HG02970 (cell line): ENCODE measurements at regions not wholly inside any gene's neighbourhood (a gene's known extent, or its start where the extent isn't known, plus 50 kb on each side); places are given as distances from the start of the nearest gene placed in this dataset.
"Not testable (repeated sequence)": the region's sequence is repeated elsewhere in the genome, so short reads cannot be mapped to it uniquely, and the experiment has no call there.

ENCODE experiments used
- ATAC-seq: cut with Tn5 transposase; IDR thresholded peaks from one replicate; pipeline ENCODE4 v1.9.1; 2021; ENCODE audit warnings: mild to moderate bottlenecking, moderate library complexity, moderate number of reproducible peaks; ENCODE audit not compliant: unreplicated experiment, low FRiP score

DNA sequence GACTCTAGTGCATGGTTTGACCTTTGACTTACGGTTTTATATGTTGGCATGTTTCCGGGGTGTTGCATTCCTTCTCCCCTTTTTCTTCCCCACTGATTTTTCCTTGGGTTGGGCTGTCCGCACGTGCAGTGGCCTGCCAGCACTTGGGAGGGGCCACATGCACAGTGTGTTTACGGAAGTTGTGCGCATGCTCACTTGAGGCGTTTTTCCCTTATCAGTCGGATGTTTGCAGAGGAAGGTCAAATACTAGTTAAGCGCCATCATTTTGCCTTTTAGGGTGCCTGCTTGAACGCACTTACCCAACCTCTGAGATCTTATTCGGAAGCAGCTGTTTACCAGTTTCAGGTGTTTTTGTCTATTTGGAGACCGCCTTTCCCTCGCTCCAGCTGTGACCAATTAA lies 653.9 kb upstream of the AADAT start:
- no peak for ATAC-seq

DNA sequence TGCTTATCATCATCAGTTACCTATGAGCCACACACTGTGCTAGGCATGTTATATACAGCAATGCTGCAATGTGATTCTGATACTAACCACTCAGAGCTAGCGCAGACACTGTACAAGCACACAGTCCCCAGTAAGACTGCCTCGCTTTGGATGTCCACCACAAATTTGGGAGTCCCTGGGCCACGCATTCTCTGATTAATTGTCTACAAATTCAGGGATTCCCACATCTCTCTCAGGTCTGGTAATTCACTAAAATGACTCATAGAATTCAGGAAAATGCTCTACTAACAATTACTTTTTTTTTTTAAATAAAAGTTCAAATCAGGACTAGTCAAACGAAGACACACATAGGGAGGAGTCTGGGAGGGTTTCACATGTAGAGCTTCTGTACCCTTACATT lies 652.1 kb upstream of the AADAT start:
- no peak for ATAC-seq

DNA sequence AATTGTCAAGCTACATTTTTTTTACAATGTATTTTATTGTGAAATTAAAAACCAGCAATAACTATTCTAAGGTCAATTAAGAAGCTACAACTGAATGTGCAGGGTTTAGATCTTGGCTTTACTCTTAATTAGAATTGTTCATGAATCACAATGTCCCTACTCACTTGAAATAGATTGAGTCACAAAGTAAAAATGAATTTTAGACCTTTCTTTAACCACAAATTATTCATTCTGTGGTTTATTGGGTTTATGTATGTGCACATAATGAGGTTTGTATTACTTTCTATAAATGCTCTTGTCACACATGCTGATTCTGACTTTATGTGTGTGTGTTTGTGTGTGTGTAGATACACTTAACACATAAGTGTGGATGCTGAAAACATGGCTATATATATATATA lies 647.0 kb upstream of the AADAT start:
- no peak for ATAC-seq

DNA sequence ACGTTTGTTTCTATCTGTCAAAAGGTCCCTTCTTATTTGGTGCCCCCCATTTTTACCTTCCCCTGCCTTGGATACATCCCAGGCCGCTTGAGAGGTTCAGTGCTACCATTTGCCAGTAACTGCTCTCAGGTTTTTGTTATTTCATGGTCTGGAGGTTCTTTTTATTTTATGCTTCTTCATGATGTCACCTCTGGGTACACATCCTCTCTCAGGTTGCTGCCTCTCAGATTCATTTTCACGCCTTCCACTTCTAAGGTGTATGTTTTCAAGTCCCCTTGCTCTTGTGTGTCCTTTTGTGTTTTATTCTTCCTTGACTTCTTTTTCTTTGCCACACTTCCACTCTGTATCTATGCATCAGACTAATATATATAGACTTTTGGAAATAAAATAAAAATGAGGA lies 640.1 kb upstream of the AADAT start:
- ATAC-seq: no peak

DNA sequence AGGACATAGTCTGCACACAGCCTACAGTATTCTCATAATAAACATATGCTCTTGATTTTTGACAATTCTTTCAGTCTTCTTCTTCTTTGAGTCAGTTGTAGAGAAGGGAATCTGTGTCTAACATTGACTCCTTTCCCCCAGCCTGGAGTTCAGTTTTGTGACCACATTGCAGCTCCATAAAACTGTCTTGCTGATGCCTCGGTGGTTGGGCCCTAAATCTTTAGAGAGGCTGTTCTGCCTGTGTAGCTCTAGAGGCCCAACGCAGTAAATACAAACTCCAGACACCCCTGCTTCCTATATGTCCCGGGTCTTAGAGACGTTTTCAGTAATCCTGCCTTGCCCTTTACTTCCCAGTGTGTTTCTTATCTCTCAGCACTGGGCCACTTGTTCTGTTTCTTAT lies 639.5 kb upstream of the AADAT start:
- ATAC-seq: no peak

DNA sequence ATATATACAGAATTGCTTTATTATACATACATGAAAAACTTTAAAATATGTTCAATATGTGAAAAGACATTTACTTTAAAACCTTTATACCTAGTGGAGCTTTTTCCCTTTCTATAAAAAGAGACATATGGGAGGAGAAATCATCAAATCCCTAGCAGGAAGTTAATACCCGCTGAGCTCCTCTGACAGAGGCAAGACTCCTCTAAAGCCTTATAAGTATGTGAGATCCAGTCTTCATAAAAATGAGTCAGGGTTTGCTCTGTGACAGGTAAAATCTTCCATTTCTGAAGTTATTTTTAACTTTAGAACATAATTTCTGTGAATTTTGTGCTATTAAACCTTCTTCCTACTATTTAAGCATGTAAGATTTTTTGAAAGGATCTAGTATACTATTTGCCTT lies 634.4 kb upstream of the AADAT start:
- no peak for ATAC-seq

DNA sequence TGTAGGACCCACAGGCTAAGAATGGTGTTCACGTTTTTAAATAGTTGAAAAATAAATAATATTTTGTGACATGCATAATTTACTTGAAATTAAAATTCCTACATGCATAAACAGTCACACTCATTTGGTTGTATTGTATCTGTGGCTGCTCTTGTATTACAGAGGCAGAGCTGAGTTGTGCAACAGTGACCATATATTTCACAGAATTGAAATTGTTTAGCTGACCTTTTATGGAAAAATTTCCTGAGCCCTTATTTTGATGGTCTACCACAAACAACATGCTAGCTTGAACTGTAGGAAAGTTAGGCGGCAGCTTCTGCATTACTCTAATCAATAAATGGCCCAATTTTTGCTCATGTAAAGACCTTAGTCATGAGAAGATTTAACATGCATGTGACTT lies 633.4 kb upstream of the AADAT start:
- no peak for ATAC-seq

DNA sequence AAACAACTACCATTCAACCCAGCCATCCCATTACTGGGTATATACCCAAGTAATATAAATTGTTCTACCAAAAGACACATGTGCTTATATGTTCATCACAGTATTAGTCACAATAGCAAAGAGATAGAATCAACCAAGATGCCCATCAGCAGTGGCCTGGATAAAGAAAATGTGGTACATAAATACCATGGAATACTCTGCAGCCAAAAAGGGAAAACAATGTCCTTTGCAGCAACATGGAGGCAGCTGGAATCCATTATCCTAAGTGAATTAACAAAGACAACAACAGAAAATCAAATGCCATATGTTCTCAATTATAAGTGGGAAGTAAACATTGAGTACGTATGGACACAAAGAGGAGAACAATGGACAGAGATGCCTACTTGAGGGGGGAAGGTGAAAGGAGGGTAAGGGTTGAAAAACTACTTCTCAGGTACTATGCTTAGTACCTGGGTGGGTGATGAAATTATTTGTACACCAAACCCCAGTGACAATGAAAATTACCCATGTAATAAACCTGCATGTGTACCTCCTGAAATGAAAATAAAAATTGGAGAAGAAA lies 632.1 kb upstream of the AADAT start:
- ATAC-seq: no peak

DNA sequence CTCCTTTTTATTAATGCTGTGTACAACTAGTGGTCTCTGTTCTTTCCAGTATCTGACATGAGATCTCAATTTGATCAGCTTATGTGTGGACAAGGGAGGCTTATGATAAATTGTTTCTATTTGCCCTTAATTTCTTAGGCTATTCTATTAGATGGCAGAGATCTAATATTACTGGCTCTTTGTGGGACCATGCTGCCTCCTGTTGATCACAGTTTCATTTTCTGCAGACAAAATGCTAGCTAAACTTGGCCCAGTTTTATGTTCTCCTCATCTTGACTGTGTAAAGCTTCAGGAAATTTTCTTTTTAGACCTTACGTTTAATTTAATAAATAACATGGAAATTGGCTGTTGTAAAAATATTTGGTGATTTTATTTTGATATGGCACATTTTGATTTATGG lies 627.1 kb upstream of the AADAT start:
- ATAC-seq: no peak

DNA sequence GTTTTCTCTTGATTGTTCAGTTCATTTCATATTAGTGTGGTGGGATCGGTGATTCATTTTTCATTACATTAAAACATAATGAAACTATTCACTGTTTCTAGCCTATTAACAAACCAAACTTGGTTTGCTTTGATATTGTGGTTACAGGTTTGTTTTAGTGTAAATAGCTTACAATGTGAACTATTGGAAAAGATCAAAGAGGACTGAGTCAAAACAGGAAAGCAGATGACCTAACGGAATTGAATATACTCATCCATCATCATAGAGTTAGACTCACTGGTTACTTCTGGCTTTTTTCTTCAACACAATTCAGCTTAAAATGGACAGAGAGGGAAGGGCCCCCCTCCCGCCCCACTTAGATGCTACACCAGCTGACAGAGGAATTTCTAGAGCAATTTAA lies 616.2 kb upstream of the AADAT start:
- no peak for ATAC-seq

DNA sequence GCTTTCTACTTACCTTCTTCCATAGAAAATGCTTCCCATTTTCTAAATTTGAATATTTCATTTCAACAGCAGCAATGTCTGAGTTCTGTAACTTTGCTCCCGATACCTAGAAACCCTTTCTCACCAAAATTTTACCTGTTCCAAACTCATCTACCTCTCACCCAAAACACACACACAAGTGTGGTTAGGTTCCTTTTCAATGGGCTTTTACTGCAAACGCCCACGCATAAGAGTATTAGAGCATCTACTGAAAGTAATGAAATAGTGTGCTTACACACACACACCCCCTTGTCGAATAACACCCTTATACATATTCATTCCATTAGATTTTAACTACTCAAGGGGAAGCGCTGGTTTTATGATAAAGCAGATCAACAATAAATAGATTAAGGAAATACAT lies 610.3 kb upstream of the AADAT start:
- ATAC-seq: no peak

DNA sequence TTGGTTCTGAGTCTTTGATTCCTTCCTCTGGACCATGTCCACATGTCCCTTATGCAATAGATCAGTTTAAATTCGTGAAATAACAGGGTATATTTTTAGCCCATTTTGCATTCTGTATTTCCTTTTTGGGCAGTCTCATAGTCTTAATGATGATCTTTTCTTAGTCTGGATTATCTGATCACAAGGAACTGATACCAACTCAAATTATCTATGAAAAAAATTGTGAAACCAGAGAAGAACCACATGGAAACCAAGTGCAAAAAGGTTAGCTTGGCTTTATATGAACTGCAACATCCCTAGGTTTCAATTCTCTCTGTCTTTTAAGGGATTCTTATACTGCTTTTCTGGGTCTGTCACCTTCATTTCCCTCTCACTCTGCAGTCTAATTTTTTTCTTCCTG lies 608.6 kb upstream of the AADAT start:
- ATAC-seq: peak; percentile 45

DNA sequence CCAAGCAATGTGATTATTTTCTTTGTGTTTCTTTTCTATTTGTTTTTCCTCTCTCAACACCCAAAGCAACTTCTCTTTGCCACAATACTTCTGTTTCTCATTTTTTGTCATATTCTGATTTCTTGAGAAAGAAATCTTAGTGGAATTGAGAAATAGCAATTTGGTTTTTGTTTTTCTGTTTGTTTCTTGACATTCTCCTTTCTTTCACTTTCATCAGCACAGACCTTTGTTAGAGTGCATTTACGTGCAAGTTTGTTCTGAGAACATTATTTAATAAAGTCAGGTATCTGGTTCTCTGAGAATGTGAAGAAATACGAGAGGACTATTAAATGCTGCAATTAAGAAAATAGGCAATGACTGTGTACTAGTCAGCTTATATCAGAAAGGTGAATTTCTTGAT lies 608.1 kb upstream of the AADAT start:
- ATAC-seq: peak; percentile 36

DNA sequence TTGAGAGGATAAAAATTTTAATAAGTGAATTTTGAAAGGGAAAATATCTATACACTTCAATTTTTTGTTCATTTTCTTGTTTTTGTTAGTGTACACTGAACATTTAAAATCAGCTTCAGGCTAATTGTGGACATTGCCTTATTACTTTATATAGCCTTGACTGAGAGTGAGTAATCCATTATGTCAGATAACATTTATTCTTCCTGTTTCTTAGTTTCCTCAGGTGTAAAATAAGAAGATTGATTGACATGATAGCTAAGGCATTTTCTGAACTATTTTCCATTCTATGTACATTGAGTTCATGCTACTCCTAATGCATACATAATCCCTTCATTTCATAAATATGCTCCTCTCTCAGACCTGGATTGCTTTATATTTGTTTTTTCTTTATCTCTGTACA lies 607.3 kb upstream of the AADAT start:
- ATAC-seq: no peak

DNA sequence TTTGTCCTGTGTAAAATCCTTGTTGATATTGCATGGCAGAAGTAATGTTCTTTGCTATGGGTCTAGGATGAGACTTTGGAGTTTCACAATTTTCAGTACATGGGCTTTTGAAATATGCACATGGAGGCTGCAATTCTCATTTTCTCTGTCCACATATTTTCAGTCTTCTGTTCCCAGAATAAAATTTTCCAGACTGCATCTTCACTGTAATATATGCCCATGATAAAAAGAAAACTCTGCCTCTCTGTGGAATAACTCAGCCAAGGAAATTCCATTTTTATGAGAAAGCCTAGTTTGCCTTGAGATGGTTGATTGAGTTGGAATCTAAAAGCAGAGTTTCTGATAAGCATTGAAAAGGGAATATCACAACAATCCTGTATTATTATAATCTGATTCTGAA lies 601.4 kb upstream of the AADAT start:
- ATAC-seq: no peak

DNA sequence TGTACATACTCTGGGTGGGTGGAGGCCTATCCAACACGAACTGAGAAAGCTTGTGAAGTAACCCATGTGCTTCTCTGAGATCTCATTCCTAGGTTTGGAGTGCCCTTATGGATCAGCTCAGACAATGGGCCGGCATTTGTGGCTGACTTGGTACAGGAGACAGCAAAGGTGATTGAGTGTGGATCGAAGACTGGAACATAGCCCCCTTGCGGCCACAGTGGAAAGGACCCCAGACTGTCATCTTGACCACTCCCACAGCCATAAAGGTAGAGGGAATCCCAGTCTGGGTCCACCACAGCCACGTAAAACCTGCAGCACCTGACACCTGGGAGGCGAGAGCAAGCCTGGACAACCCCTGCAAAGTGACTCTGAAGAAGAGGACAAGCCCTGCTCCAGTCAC lies 598.0 kb upstream of the AADAT start:
- ATAC-seq: no peak

DNA sequence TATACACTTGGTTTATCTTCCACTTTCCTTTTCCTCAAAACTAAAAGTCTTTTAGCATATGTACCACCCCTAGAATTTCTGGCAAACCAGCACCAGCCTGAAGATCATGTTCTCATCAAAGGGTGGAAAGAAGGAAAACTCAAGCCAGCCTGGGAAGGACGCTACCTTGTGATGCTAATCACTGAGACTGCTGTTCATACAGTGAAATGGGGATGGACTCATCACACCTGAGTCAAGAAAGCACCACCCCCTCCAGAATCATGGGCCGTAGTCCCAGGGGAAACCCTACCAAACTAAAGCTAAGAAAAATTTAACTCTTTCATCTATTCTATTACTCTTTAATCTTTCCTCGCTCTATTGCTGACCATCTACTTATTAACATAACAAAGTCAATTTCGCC lies 595.9 kb upstream of the AADAT start:
- ATAC-seq: not testable (repeated sequence)

DNA sequence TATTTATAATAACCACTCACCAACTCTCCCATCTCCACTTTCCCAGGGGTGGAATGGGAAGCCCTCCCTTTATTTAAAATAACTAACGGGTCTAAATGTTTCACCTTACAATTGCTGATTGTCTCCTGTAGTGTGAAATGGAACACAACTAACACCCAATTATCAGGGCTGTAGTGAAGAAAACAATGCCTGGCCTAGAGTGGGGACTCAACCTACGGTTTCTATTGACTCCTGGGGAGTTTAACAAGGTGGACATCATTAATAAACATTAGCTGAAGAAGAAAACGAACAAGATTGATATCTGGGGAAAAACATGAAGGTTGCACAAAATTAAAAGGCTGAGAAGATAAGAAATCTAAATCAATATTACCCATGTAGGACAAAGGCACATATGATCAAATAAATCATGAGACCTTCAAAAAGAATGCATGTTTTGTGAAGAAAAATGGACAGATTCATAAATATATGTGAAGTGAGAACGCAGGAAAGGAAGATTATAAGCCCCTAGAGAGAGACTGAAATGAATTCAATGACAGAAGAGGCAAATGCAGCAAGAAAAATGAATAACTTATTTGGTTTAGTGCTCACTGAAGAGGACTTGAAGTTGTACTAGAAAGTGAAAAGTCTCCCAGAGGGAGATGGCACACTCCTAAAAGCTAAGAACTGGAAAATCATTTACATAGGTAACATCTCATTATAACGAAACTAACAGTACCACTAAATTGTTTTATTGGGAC lies 593.0 kb upstream of the AADAT start:
- no peak for ATAC-seq

DNA sequence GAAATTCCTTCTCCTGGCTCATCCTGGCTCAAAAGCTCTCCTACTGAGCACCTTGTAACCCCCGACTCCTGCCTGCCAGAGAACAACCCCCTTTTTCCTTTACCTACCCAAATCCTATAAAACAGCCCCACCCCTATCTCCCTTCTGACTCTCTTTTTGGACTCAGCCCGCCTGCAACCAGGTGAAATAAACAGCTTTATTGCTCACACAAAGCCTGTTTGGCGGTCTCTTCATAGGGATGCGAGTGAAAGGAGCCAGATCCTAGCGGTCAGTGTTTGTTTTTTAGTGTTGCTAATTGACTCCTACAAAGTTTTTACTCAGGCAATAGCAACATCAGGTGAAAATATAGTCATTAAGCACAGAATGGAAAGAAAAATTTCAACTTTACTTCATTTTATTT lies 592.3 kb upstream of the AADAT start:
- ATAC-seq: not testable (repeated sequence)

DNA sequence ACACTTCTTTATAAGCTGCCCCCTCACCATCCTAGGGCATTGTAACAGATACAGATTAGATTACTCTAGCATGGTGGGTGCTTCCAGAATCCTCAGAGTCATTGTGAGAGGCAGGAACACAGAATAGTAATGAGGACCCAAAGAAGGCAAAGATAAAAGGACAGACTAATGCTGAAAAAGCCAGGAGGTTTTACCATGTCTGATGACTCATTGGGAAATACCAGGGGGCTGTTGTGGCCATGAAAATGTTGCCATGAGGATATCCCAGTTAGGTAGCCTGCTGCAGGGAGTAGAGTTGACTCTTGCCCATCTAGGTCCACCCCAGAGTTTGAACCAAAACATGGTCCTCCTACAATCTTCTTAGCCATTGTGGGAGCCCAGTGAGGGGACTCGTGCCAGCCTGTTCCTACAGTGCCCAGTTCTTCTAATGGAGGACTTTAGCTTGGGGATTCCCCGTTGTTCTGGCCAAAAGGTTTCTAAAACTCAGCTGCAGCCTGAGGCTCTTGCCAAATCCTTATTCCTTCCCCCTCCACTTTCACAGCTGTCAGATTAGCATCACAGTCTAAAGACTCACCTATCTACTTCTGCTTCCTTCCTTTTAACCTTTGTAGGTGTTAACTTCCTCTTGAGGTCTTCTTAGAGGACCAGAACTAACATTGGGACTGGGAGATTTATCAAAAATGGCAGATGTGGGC lies 586.0 kb upstream of the AADAT start:
- ATAC-seq: no peak

DNA sequence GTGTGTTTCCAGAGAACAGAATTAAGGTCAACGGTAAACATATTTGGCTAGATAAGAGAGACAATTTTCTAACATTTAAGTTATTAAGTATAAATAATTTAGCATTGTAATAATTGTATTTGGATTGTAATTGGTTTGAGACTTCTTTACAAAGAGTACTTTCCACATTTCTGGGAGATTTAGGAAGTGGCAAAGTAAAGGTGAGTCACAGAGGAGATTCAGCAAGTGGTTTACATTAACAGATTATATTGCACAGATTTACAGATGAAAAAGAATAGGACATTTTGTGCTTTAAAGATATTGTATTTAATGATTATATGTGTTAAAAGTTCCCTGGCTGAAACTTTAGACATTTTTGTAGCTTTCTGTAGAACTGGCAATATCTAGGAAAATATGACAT lies 584.4 kb upstream of the AADAT start:
- ATAC-seq: no peak

DNA sequence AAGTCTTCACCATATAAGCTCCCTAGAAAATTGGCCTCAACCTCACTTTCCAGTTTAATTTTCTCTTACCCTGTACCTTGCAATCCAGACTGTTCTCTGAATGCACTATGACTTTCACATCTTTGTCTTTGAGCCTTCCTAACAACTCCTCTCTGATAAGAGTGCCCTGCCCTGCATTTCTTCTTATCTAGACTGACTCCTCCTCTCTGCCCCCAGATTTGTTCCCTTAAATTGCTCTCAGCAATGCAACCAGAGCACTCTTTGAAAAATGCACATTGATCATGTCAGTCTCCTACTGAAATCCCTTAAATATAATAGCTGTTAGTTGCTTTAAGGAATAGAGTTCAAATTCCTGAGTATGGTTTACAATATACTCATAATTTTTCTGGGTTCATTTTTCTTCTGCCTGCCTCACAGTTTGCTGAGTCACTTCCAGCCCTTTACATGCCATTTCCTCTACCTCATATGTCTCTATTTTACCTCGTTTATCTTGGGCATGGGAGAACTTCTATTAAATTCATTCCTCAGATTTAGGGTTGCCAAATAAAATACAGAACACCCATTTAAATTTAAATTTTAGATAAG lies 582.7 kb upstream of the AADAT start:
- no peak for ATAC-seq
